CD14-positive monocyte (primary cell): ENCODE measurements at regions not wholly inside any gene's neighbourhood (a gene's known extent, or its start where the extent isn't known, plus 50 kb on each side); places are given as distances from the start of the nearest gene placed in this dataset.

Experiments
- DNase-seq, 3 donors: peaks; one replicate each; pipeline ENCODE4 v3.0.0-alpha.2; 2011 to 2022
- H2AFZ ChIP-seq: 2 replicates; pipeline ENCODE4 v1.6.0; 2012; ENCODE audit warnings: mild to moderate bottlenecking, low read depth, low read length, inconsistent platforms; ENCODE audit not compliant: insufficient read depth, poor library complexity, severe bottlenecking
- H3K27ac ChIP-seq, 2 donors: 1 replicate in 1 of 2; 2 replicates in 1 of 2; pipeline ENCODE4 v1.5.1; 2012 to 2013; ENCODE audit warnings: low read length in 2 of 2, control low read depth in 1 of 2, inconsistent platforms in 1 of 2, low read depth in 1 of 2, mild to moderate bottlenecking in 1 of 2
- H3K27me3 ChIP-seq, 2 donors: one replicate each; pipeline versions ENCODE4 v1.6.0 to v1.6.1; 2011 to 2013; ENCODE audit warnings: low read length in 2 of 2; ENCODE audit not compliant: control insufficient read depth in 2 of 2, insufficient read depth in 2 of 2
- H3K36me3 ChIP-seq, 2 donors: replicated peaks in 1 of 2; 1 replicate in 1 of 2; 2 replicates in 1 of 2; pipeline versions ENCODE4 v1.5.1 to v1.6.1; 2012 to 2013; ENCODE audit warnings: low read length in 2 of 2, control low read depth in 1 of 2, inconsistent platforms in 1 of 2, mild to moderate bottlenecking in 1 of 2; ENCODE audit not compliant: insufficient read depth in 2 of 2, control insufficient read depth in 1 of 2
- H3K4me1 ChIP-seq, 2 donors: 1 replicate in 1 of 2; 2 replicates in 1 of 2; pipeline versions ENCODE4 v1.5.1 to v1.6.1; 2012 to 2013; ENCODE audit warnings: low read length in 2 of 2, control low read depth in 1 of 2, inconsistent platforms in 1 of 2, mild to moderate bottlenecking in 1 of 2, moderate library complexity in 1 of 2; ENCODE audit not compliant: insufficient read depth in 2 of 2, control insufficient read depth in 1 of 2
- H3K4me2 ChIP-seq: replicated peaks from 2 replicates; pipeline ENCODE3; 2012; ENCODE audit warnings: low read length, moderate library complexity, mild to moderate bottlenecking; ENCODE audit not compliant: poor library complexity, severe bottlenecking; ENCODE audit errors: extremely low read depth
- H3K4me3 ChIP-seq, 3 experiments: fragments of 200-600 bp in 1 of 3; sonication (generic) in 1 of 3; replicated peaks in 1 of 3; 1 replicate in 2 of 3; 2 replicates in 1 of 3; pipeline ENCODE4 v1.5.1; 2011 to 2013; ENCODE audit warnings: low read length in 3 of 3, mild to moderate bottlenecking in 3 of 3, control low read depth in 2 of 3, low read depth in 2 of 3, inconsistent platforms in 1 of 3, moderate library complexity in 1 of 3
- H3K79me2 ChIP-seq: 2 replicates; pipeline ENCODE4 v1.6.0; 2012; ENCODE audit warnings: mild to moderate bottlenecking, control low read depth, inconsistent platforms, low read length, moderate library complexity; ENCODE audit not compliant: insufficient read depth
- H3K9ac ChIP-seq: 2 replicates; pipeline ENCODE4 v1.6.0; 2017; ENCODE audit warnings: low read length, mild to moderate bottlenecking; ENCODE audit not compliant: insufficient read depth, poor library complexity, severe bottlenecking
- H3K9me3 ChIP-seq, 2 donors: replicated peaks in 1 of 2; 1 replicate in 1 of 2; 2 replicates in 1 of 2; pipeline versions ENCODE4 v1.5.1 to v1.6.1; 2012 to 2013; ENCODE audit warnings: low read length in 2 of 2, control low read depth in 1 of 2; ENCODE audit not compliant: control insufficient read depth in 1 of 2, insufficient read depth in 1 of 2
- H4K20me1 ChIP-seq: 2 replicates; pipeline ENCODE4 v1.6.0; 2012; ENCODE audit warnings: mild to moderate bottlenecking, low read length, control low read depth, moderate library complexity; ENCODE audit not compliant: insufficient read depth
- H3K27ac Mint-ChIP-seq, 7 donors: one replicate each; pipeline ENCODE4 v1.8.0; 2020; ENCODE audit warnings: mild to moderate bottlenecking in 7 of 7, mixed read lengths in 7 of 7, moderate library complexity in 6 of 7, inconsistent platforms in 2 of 7
- H3K27me3 Mint-ChIP-seq, 3 donors: one replicate each; pipeline ENCODE4 v1.8.0; 2021 to 2022; ENCODE audit warnings: low read depth in 3 of 3, mild to moderate bottlenecking in 3 of 3, mixed read lengths in 3 of 3, moderate library complexity in 3 of 3, inconsistent platforms in 1 of 3
- H3K36me3 Mint-ChIP-seq, 2 donors: one replicate each; pipeline ENCODE4 v1.8.0; 2020; ENCODE audit warnings: mixed read lengths in 2 of 2, inconsistent platforms in 1 of 2, mild to moderate bottlenecking in 1 of 2
- H3K4me1 Mint-ChIP-seq: one replicate; pipeline ENCODE4 v1.8.0; 2020; ENCODE audit warnings: mild to moderate bottlenecking, mixed read lengths
- H3K4me3 Mint-ChIP-seq, 2 donors: one replicate each; pipeline ENCODE4 v1.8.0; 2020; ENCODE audit warnings: mild to moderate bottlenecking in 2 of 2, mixed read lengths in 2 of 2, moderate library complexity in 1 of 2
- H3K9me3 Mint-ChIP-seq, 7 donors: one replicate each; pipeline ENCODE4 v1.8.0; 2020 to 2022; ENCODE audit warnings: mixed read lengths in 7 of 7, mild to moderate bottlenecking in 6 of 7, moderate library complexity in 6 of 7, inconsistent platforms in 2 of 7
- CTCF ChIP-seq: fragments of 200-600 bp; IDR thresholded peaks from one replicate; pipeline ENCODE4 v1.8.0; 2022; ENCODE audit warnings: antibody characterized with exemption, mild to moderate bottlenecking
- WGBS: methylation state at CpG from one replicate; pipeline ENCODE4 v1.1.5; 2013; ENCODE audit warnings: missing lambda C conversion rate; ENCODE audit not compliant: insufficient coverage; 5-methylcytosine and 5-hydroxymethylcytosine counted together
- intact Hi-C, 2 donors: fragments of 100-400 bp; cut with micrococcal nuclease; formaldehyde crosslinking; loops; one replicate each; pipeline versions ENCODE4 v1.15.0 to v1.15.1; 2023

- no peaks in the 10 kb centered on the region for H3K79me2 ChIP-seq
- H2AFZ ChIP-seq = no peak overlapping the region
- H3K27ac Mint-ChIP-seq = no peak overlapping the region
- peaks cover 3 to 4% of the 10 kb centered on the region in 2 donors for H3K9me3 ChIP-seq
- H3K9ac ChIP-seq = no peak overlapping the region
- no peaks in the 10 kb centered on the region for H3K36me3 ChIP-seq
- intact Hi-C loops = no loop called here
- no peak for DNase-seq
- no peak overlapping the region for H3K27ac ChIP-seq
- no peak overlapping the region for H3K4me3 ChIP-seq
- no peak overlapping the region for H3K4me3 Mint-ChIP-seq
- H3K27me3 Mint-ChIP-seq = no peaks in the 10 kb centered on the region
- 80% methylated on average over 6 of the region's 6 CpGs for WGBS
- H4K20me1 ChIP-seq = no peaks in the 10 kb centered on the region
- no peaks in the 10 kb centered on the region for H3K4me1 ChIP-seq
- no peak overlapping the region for H3K4me2 ChIP-seq
- no peak for TF ChIP-seq CTCF
- H3K9me3 Mint-ChIP-seq = peaks cover 5 to 11% (median 7%) of the 10 kb centered on the region in 7 donors
- no peaks in the 10 kb centered on the region for H3K27me3 ChIP-seq
- H3K36me3 Mint-ChIP-seq = no peaks in the 10 kb centered on the region
- H3K4me1 Mint-ChIP-seq = no peaks in the 10 kb centered on the region
Observed at GRCh38 chr15:97806766-97807165, 153.7 kb upstream of the ARRDC4 start.

DNA sequence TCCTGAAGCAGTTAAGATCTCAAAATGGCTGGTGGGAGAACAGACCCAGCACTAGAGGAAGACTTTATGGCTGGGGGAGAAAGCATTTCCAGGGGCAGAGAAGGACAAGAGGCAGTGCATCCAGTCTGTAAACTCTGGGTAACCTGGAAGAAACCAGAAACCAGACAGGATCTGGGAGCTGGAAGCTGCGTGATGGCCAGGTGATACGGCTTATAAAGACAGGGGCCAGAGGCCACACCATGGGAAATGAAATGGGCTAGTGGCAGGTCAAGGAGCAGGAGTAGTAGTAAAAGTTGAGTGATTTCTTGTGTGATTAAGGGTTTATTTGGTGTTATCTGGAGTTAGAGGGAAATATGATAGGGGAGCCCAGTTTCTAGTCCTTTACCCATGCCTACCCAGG, 144.7 kb upstream of the ARRDC4 start:
- Mint-ChIP-seq H3K27ac (no peak overlapping the region), H3K4me3 (no peak overlapping the region), H3K9me3 (peaks cover 2 to 12% (median 5%) of the 10 kb centered on the region in 7 donors), H3K36me3 (no peaks in the 10 kb centered on the region), H3K4me1 (no peaks in the 10 kb centered on the region), H3K27me3 (no peaks in the 10 kb centered on the region)
- WGBS = 100% methylated on average over 2 of the region's 2 CpGs
- TF ChIP-seq CTCF = no peak
- no peaks in the 10 kb centered on the region for H3K36me3 ChIP-seq
- no peaks in the 10 kb centered on the region for H3K27me3 ChIP-seq
- H3K9ac ChIP-seq = no peak overlapping the region
- peaks cover 0 to under 1% of the 10 kb centered on the region in 2 donors for H3K9me3 ChIP-seq
- intact Hi-C loops = no loop called here
- no peak overlapping the region for H3K4me2 ChIP-seq
- H3K4me3 ChIP-seq = no peak overlapping the region
- no peak overlapping the region for H2AFZ ChIP-seq
- no peaks in the 10 kb centered on the region for H4K20me1 ChIP-seq
- no peak for DNase-seq
- no peaks in the 10 kb centered on the region for H3K4me1 ChIP-seq
- H3K27ac ChIP-seq = no peak overlapping the region
- H3K79me2 ChIP-seq = no peaks in the 10 kb centered on the region
